SK-N-SH treated with all-trans-retinoic acid at 6 μM for 48 hours (cell line): ENCODE measurements at regions not wholly inside any gene's neighbourhood (a gene's known extent, or its start where the extent isn't known, plus 50 kb on each side); places are given as distances from the start of the nearest gene placed in this dataset.

Source experiments
- CREB5 ChIP-seq: fragments of 250-450 bp; sonication (Bioruptor Pico); IDR thresholded peaks from 2 replicates; pipeline ENCODE4 v1.5.1; 2020; ENCODE audit warnings: low read depth, mild to moderate bottlenecking, moderate library complexity
- OSR1 ChIP-seq: fragments of 250-450 bp; sonication (Bioruptor Pico); IDR thresholded peaks from 2 replicates; pipeline ENCODE4 v1.8.0; 2022; ENCODE audit warnings: moderate library complexity, mild to moderate bottlenecking, inconsistent platforms
- ZFP3 ChIP-seq: fragments of 250-450 bp; sonication (Bioruptor Pico); IDR thresholded peaks from 2 replicates; pipeline ENCODE4 v1.5.0; 2020; ENCODE audit warnings: mild to moderate bottlenecking, moderate library complexity

- TF ChIP-seq CREB5 (CRISPR knock-in tag) (no peak), ZFP3 (CRISPR knock-in tag) (no peak), OSR1 (no peak)
Observed at GRCh38 chrX:44055638-44056037, 82.4 kb upstream of the NDP start.
